ENCODE measurements at regions not wholly inside any gene's neighbourhood (a gene's known extent, or its start where the extent isn't known, plus 50 kb on each side); places are given as distances from the start of the nearest gene placed in this dataset.
"Not testable (repeated sequence)": the region's sequence is repeated elsewhere in the genome, so short reads cannot be mapped to it uniquely, and the experiment has no call there.

- Histone ChIP-seq H3K36me3 (no peaks in the 10 kb centered on the region), H3K27me3 (no peaks in the 10 kb centered on the region), H3K9me3 (no peaks in the 10 kb centered on the region), H3K4me1 (no peaks in the 10 kb centered on the region), H3K4me3 (ENCODE audit: low read depth, low read length) (no peak overlapping the region)
- TF ChIP-seq CTCF (IDR thresholded peaks at IDR 0.05; ENCODE audit: low read depth, low read length) = no peak
- DNase-seq = no peak
Observed at GRCh38 chr3:550471-550870, 353.9 kb downstream of the CHL1 start.

- H3K4me3 ChIP-seq (ENCODE audit: low read depth, low read length) = no peak overlapping the region
- H3K36me3 ChIP-seq = no peaks in the 10 kb centered on the region
- no peaks in the 10 kb centered on the region for H3K9me3 ChIP-seq
- DNase-seq = no peak
- H3K27me3 ChIP-seq = no peaks in the 10 kb centered on the region
- no peaks in the 10 kb centered on the region for H3K4me1 ChIP-seq
- no peak for TF ChIP-seq CTCF (IDR thresholded peaks at IDR 0.05; ENCODE audit: low read depth, low read length)
Observed at GRCh38 chr3:557972-558371, 361.4 kb downstream of the CHL1 start.

- H3K9me3 ChIP-seq = no peaks in the 10 kb centered on the region
- TF ChIP-seq CTCF (IDR thresholded peaks at IDR 0.05; ENCODE audit: low read depth, low read length) = no peak
- no peaks in the 10 kb centered on the region for H3K4me1 ChIP-seq
- DNase-seq = no peak
- H3K36me3 ChIP-seq = no peaks in the 10 kb centered on the region
- H3K4me3 ChIP-seq (ENCODE audit: low read depth, low read length) = no peak overlapping the region
- no peaks in the 10 kb centered on the region for H3K27me3 ChIP-seq
Observed at GRCh38 chr3:567488-568185, 371.1 kb downstream of the CHL1 start.

- not testable (repeated sequence) for H3K4me1 ChIP-seq; DNase-seq; H3K4me3 ChIP-seq (ENCODE audit: low read depth, low read length); H3K36me3 ChIP-seq; H3K9me3 ChIP-seq; H3K27me3 ChIP-seq
Observed at GRCh38 chr3:579529-579928, 383.0 kb downstream of the CHL1 start.

GRCh38 chr3:589066-589465, 392.5 kb downstream of the CHL1 start:
- not testable (repeated sequence) for H3K4me3 ChIP-seq (ENCODE audit: low read depth, low read length); H3K36me3 ChIP-seq; H3K4me1 ChIP-seq; H3K9me3 ChIP-seq; H3K27me3 ChIP-seq; DNase-seq

- not testable (repeated sequence) for H3K4me1 ChIP-seq, H3K36me3 ChIP-seq
Observed at GRCh38 chr3:597304-597703, 400.7 kb downstream of the CHL1 start.

GRCh38 chr3:597746-598145, 401.2 kb downstream of the CHL1 start:
- DNase-seq; H3K27me3 ChIP-seq; H3K9me3 ChIP-seq; H3K36me3 ChIP-seq; H3K4me3 ChIP-seq (ENCODE audit: low read depth, low read length); H3K4me1 ChIP-seq: not testable (repeated sequence)

More at GRCh38 chr3:597304-597703, 400.7 kb downstream of the CHL1 start:
- H3K4me3 ChIP-seq (ENCODE audit: low read depth, low read length); DNase-seq; H3K27me3 ChIP-seq; H3K9me3 ChIP-seq: not testable (repeated sequence)

GRCh38 chr3:607480-607879, 410.9 kb downstream of the CHL1 start:
- not testable (repeated sequence) for H3K9me3 ChIP-seq; H3K4me3 ChIP-seq (ENCODE audit: low read depth, low read length); H3K4me1 ChIP-seq; DNase-seq; H3K36me3 ChIP-seq; H3K27me3 ChIP-seq

- no peaks in the 10 kb centered on the region for H3K4me1 ChIP-seq
- H3K4me3 ChIP-seq (ENCODE audit: low read depth, low read length) = no peak overlapping the region
- no peaks in the 10 kb centered on the region for H3K9me3 ChIP-seq
- no peak for TF ChIP-seq CTCF (IDR thresholded peaks at IDR 0.05; ENCODE audit: low read depth, low read length)
- no peaks in the 10 kb centered on the region for H3K36me3 ChIP-seq
- H3K27me3 ChIP-seq = no peaks in the 10 kb centered on the region
- DNase-seq = no peak
Observed at GRCh38 chr3:621714-622113, 425.2 kb downstream of the CHL1 start.

All from BE2C (cell line).